Medulla oblongata (tissue), 1 donor: ENCODE measurements at regions not wholly inside any gene's neighbourhood (a gene's known extent, or its start where the extent isn't known, plus 50 kb on each side); places are given as distances from the start of the nearest gene placed in this dataset.

Experiments
- DNase-seq: peaks from one replicate; pipeline ENCODE4 v3.0.0-alpha.2; 2015; ENCODE audit errors: extremely low spot score

DNA sequence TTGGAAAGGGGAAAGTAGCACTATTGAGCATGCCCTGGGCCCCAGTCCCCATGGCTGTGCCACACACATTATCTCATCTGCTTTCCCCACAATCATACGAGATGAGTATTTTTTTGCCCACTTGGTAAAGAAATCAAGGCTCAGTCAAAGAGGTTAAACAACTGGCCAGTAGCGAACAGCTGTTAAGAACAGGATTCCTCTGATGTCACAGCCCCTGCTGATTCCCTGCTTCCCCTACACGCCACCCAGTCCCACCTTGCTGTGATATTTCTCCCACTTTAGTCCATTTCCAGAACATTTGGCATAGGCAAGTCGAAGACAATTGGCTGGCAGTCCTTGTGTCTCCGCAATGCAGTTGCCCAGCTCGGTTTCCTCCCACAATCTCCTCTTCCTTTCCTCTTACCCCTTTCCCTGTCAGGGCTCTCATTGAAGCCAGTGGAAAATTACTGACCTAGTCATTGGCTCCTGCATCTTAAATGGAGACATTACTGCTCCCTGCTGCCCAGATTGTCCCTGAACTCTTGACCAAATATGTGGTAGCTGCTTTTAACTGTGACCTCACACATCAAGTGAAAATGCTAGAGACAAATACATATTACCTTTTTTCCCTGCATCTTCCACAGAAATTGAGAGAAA is 56.5 kb upstream of the EEPD1 start:
- DNase-seq, result no peak

DNA sequence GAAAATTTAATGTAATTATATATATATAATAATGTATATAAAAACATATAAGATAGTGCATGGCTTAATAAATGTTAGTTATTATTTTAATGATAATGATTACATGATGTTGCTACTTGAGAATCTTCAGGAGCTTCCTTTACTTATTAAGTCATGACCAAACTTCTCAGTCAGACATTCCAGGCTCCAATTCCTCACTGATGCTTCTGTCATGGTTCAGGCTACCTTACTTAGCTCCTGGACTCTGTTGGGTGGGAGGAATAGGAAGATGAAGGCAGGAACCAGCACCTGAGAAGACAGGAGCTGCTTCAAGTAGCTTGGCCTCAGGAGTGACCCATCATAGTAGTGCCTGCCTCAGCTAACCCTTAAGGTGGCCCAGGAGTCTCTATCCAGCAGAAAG is 55.0 kb upstream of the EEPD1 start:
- DNase-seq, result no peak

DNA sequence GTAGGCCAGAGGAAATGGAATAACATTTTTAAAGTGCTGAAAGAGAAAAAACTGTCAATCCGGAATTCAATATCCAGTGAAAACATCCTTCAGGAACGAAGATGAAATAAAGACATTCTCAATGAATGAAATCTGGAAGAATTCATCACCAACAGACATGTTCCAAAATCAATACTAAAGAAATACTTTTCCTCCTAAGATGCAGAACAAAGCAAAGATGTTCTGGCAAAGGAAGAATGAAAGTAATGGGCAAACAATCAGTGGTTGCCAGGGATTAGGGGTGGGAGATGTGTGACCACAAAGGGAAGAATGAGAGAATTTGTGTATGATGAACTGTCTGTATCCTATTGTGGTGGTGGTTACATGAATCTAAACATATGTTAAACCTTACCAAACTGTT is 52.8 kb upstream of the EEPD1 start:
- DNase-seq, result no peak

- DNase-seq, result no peak
These were observed 52.4 kb upstream of the EEPD1 start for GRCh38 chr7:36100634-36101033.
